MM.1S (cell line): ENCODE measurements at regions not wholly inside any gene's neighbourhood (a gene's known extent, or its start where the extent isn't known, plus 50 kb on each side); places are given as distances from the start of the nearest gene placed in this dataset.

Experiments used
- DNase-seq: peaks from one replicate; pipeline ENCODE4 v3.0.0-alpha.2; 2015
- H2AFZ ChIP-seq: fragments of 300-600 bp; sonication (generic); 2 replicates; pipeline ENCODE4 v1.6.0; 2016; ENCODE audit warnings: antibody characterized with exemption, low read length
- H3F3A ChIP-seq: fragments of 300-600 bp; sonication (generic); 2 replicates; pipeline ENCODE4 v1.6.1; 2016; ENCODE audit warnings: mild to moderate bottlenecking, antibody characterized with exemption, low read length, moderate library complexity, mixed read lengths; ENCODE audit not compliant: insufficient read depth
- H3K27ac ChIP-seq: fragments of 300-600 bp; sonication (generic); 2 replicates; pipeline ENCODE4 v1.5.1; 2016; ENCODE audit warnings: mild to moderate bottlenecking, low read length
- H3K27me3 ChIP-seq: fragments of 300-600 bp; sonication (generic); replicated peaks from 2 replicates; pipeline ENCODE4 v1.6.0; 2016; ENCODE audit warnings: low read length; ENCODE audit not compliant: insufficient read depth
- H3K36me3 ChIP-seq: fragments of 300-600 bp; sonication (generic); replicated peaks from 2 replicates; pipeline ENCODE4 v1.6.1; 2016; ENCODE audit warnings: mild to moderate bottlenecking, low read length, mixed read lengths; ENCODE audit not compliant: insufficient read depth
- H3K4me1 ChIP-seq: fragments of 300-600 bp; sonication (generic); 2 replicates; pipeline ENCODE4 v1.6.1; 2016; ENCODE audit warnings: low read length, mixed read lengths
- H3K4me2 ChIP-seq: fragments of 300-600 bp; sonication (generic); 2 replicates; pipeline ENCODE4 v1.6.0; 2016; ENCODE audit warnings: low read depth, low read length
- H3K4me3 ChIP-seq: fragments of 300-600 bp; sonication (generic); 2 replicates; pipeline ENCODE4 v1.5.1; 2016; ENCODE audit warnings: low read length, mixed read lengths
- H3K79me2 ChIP-seq: fragments of 300-600 bp; sonication (generic); 2 replicates; pipeline ENCODE4 v1.6.1; 2016; ENCODE audit warnings: mixed run types, low read length, mixed read lengths
- H3K9ac ChIP-seq: fragments of 300-600 bp; sonication (generic); 2 replicates; pipeline ENCODE4 v1.6.1; 2016; ENCODE audit warnings: low read length, mixed read lengths
- H3K9me2 ChIP-seq: fragments of 300-600 bp; sonication (generic); replicated peaks from 2 replicates; pipeline ENCODE4 v1.6.1; 2016; ENCODE audit warnings: mild to moderate bottlenecking, low read length, mixed read lengths; ENCODE audit not compliant: insufficient read depth
- H3K9me3 ChIP-seq: fragments of 300-600 bp; sonication (generic); replicated peaks from 2 replicates; pipeline ENCODE4 v1.6.1; 2016; ENCODE audit warnings: mild to moderate bottlenecking, low read length, mixed read lengths; ENCODE audit not compliant: insufficient read depth
- H4K20me1 ChIP-seq: fragments of 300-600 bp; sonication (generic); 2 replicates; pipeline ENCODE4 v1.6.1; 2016; ENCODE audit warnings: mild to moderate bottlenecking, low read length, moderate library complexity, mixed read lengths; ENCODE audit not compliant: insufficient read depth
- EZH2 ChIP-seq: fragments of 300-600 bp; sonication (generic); optimal IDR thresholded peaks from 2 replicates; pipeline ENCODE3; 2017; ENCODE audit warnings: low read depth, mild to moderate bottlenecking, antibody characterized with exemption, low read length, mixed read lengths
- EZH2phosphoT487 ChIP-seq: fragments of 300-600 bp; sonication (generic); IDR thresholded peaks from 2 replicates; pipeline ENCODE4 v1.6.1; 2018; ENCODE audit warnings: antibody characterized with exemption, low read length
- TF ChIP-seq, protein P1 (sequence below): fragments of 300-600 bp; sonication (generic); IDR thresholded peaks from 2 replicates; pipeline ENCODE4 v1.5.1; 2016; ENCODE audit warnings: antibody characterized with exemption, low read length, mixed read lengths

DNA sequence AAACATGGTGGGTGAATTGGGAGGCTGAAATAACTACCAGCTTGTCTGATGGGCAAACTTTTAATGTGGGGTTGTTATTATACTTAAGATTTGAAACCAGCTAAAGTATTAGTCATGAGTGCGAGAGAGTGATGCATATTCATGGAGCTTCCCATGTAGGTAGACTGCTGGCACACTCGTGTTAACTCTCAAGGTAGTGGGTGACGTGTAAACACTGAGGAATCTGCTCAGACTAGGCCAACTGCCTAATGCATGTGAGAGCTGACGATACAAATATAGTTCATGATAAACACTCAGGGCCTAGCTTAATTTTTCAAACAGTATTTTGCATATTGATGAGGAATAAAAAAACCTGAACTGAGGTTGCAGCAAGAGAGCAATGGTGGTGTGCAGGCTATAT lies 1165.7 kb upstream of the PIK3C3 start:
- no peaks in the 10 kb centered on the region for H3K27me3 ChIP-seq
- H3K9ac ChIP-seq: no peak overlapping the region
- no peaks in the 10 kb centered on the region for H3K4me1 ChIP-seq
- no peak overlapping the region for H2AFZ ChIP-seq
- no peak for TF ChIP-seq EZH2phosphoT487
- TF ChIP-seq, protein P1, sequence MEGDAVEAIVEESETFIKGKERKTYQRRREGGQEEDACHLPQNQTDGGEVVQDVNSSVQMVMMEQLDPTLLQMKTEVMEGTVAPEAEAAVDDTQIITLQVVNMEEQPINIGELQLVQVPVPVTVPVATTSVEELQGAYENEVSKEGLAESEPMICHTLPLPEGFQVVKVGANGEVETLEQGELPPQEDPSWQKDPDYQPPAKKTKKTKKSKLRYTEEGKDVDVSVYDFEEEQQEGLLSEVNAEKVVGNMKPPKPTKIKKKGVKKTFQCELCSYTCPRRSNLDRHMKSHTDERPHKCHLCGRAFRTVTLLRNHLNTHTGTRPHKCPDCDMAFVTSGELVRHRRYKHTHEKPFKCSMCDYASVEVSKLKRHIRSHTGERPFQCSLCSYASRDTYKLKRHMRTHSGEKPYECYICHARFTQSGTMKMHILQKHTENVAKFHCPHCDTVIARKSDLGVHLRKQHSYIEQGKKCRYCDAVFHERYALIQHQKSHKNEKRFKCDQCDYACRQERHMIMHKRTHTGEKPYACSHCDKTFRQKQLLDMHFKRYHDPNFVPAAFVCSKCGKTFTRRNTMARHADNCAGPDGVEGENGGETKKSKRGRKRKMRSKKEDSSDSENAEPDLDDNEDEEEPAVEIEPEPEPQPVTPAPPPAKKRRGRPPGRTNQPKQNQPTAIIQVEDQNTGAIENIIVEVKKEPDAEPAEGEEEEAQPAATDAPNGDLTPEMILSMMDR: no peak
- no peak for TF ChIP-seq EZH2
- H3F3A ChIP-seq: no peaks in the 10 kb centered on the region
- no peak overlapping the region for H3K27ac ChIP-seq
- DNase-seq: no peak
- no peaks in the 10 kb centered on the region for H3K79me2 ChIP-seq
- H3K4me3 ChIP-seq: no peak overlapping the region
- no peak overlapping the region for H3K4me2 ChIP-seq
- H3K9me3 ChIP-seq: no peaks in the 10 kb centered on the region
- no peaks in the 10 kb centered on the region for H4K20me1 ChIP-seq
- H3K9me2 ChIP-seq: no peaks in the 10 kb centered on the region
- H3K36me3 ChIP-seq: no peaks in the 10 kb centered on the region

DNA sequence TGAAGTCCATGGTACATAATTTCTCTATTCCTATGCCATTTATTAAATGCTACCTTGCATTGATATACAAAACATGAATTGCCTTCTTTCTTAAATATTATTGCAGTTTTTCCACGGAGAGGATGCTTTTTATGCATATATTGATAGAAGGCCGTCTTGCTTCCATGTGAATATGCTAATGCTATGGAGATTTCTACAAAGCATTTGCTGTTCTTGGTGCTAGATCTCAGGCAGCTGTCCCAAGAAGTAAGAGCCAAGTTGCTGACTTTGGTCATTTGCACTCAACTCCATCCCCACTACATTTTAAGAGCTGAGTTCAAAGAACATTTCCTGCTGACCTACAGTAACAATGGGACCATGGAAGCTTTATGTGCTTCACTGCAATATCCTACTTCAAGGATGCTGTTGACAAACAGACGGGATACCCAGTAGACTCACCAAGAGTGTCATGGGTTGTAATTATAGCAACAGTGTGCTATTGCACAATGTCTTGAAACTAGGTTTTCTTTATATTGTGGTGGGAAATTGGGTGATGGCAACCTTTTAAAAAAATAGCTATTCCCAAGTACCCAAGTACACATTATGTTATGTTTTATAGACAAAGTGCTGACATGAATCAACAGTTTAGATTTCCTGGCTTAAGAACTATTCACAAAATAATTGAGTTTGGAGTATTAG lies 1172.4 kb upstream of the PIK3C3 start:
- Histone ChIP-seq H3K27ac (no peak overlapping the region), H3K4me3 (no peak overlapping the region), H3K79me2 (no peaks in the 10 kb centered on the region), H3F3A (no peaks in the 10 kb centered on the region), H3K27me3 (no peaks in the 10 kb centered on the region), H3K9me3 (no peaks in the 10 kb centered on the region), H3K4me1 (no peaks in the 10 kb centered on the region), H3K9me2 (no peaks in the 10 kb centered on the region), H2AFZ (no peak overlapping the region), H4K20me1 (no peaks in the 10 kb centered on the region), H3K36me3 (no peaks in the 10 kb centered on the region), H3K9ac (no peak overlapping the region), H3K4me2 (no peak overlapping the region)
- DNase-seq: no peak
- TF ChIP-seq EZH2 (no peak), EZH2phosphoT487 (no peak)
- TF ChIP-seq, protein P1: no peak

DNA sequence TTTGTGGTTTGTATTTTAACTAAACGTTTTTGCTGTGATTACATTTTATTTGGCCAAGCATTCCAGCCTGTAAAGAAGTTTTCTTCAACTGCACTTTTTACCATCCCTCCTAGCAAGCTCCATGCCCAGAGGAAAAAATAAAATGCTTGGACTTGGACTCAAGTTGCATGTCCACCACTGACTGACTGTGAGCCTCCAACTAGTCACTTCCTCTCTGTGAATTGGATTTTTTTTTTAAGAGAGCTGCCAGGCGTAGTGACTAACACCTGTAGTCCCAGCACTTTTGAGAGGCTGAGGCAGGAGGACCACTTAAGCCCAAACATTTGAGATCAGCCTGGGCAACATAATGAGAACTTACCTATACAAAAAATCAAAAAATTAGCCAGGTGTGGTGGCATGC lies 1185.2 kb upstream of the PIK3C3 start:
- Histone ChIP-seq H3K79me2 (no peaks in the 10 kb centered on the region), H3K4me2 (no peak overlapping the region), H3K27me3 (no peaks in the 10 kb centered on the region), H3F3A (no peaks in the 10 kb centered on the region), H4K20me1 (no peaks in the 10 kb centered on the region), H3K9me2 (no peaks in the 10 kb centered on the region), H3K4me1 (no peaks in the 10 kb centered on the region), H3K4me3 (no peak overlapping the region), H3K36me3 (no peaks in the 10 kb centered on the region), H2AFZ (no peak overlapping the region), H3K27ac (no peak overlapping the region), H3K9ac (no peak overlapping the region), H3K9me3 (no peaks in the 10 kb centered on the region)
- no peak for DNase-seq
- no peak for TF ChIP-seq EZH2
- TF ChIP-seq, protein P1: no peak
- TF ChIP-seq EZH2phosphoT487: no peak
